ENCODE measurements at regions not wholly inside any gene's neighbourhood (a gene's known extent, or its start where the extent isn't known, plus 50 kb on each side); places are given as distances from the start of the nearest gene placed in this dataset.

GRCh38 chr2:33946193-33946592 lies 347.1 kb upstream of the FAM98A start:
- DNase-seq (ENCODE audit: low spot score), result no peak
- ATAC-seq (ENCODE audit: insufficient number of reproducible peaks, low FRiP score, low read depth), result no peak

GRCh38 chr2:33933203-33933602 lies 334.1 kb upstream of the FAM98A start:
- DNase-seq (ENCODE audit: low spot score) (no peak), ATAC-seq (ENCODE audit: insufficient number of reproducible peaks, low FRiP score, low read depth) (no peak)
- no peaks in the 10 kb centered on the region for H3K36me3 ChIP-seq
- no peaks in the 10 kb centered on the region for H3K4me1 ChIP-seq (ENCODE audit: control insufficient read depth in 1 of 2, low read depth in 2 of 2)
- no peak overlapping the region for H3K4me3 ChIP-seq
- no peak for TF ChIP-seq CTCF (IDR thresholded peaks at IDR 0.05)
- H3K27ac ChIP-seq, result no peak overlapping the region
- H3K9me3 ChIP-seq, result no peaks in the 10 kb centered on the region
- no peaks in the 10 kb centered on the region for H3K27me3 ChIP-seq (replicated peaks; ENCODE audit: insufficient read depth)

More at GRCh38 chr2:33946193-33946592, 347.1 kb upstream of the FAM98A start:
- H3K27ac ChIP-seq, result no peak overlapping the region
- H3K4me1 ChIP-seq (ENCODE audit: control insufficient read depth in 1 of 2, low read depth in 2 of 2), result no peaks in the 10 kb centered on the region
- no peak for TF ChIP-seq CTCF (IDR thresholded peaks at IDR 0.05)
- H3K36me3 ChIP-seq, result no peaks in the 10 kb centered on the region
- no peaks in the 10 kb centered on the region for H3K9me3 ChIP-seq
- no peaks in the 10 kb centered on the region for H3K27me3 ChIP-seq (replicated peaks; ENCODE audit: insufficient read depth)
- no peak overlapping the region for H3K4me3 ChIP-seq

GRCh38 chr2:33931164-33931563 lies 332.1 kb upstream of the FAM98A start:
- TF ChIP-seq CTCF (IDR thresholded peaks at IDR 0.05), result no peak
- no peak overlapping the region for H3K4me3 ChIP-seq
- H3K36me3 ChIP-seq, result no peaks in the 10 kb centered on the region
- H3K27me3 ChIP-seq (replicated peaks; ENCODE audit: insufficient read depth), result no peaks in the 10 kb centered on the region
- DNase-seq (ENCODE audit: low spot score), result no peak
- ATAC-seq (ENCODE audit: insufficient number of reproducible peaks, low FRiP score, low read depth), result no peak
- H3K27ac ChIP-seq, result no peak overlapping the region
- no peaks in the 10 kb centered on the region for H3K9me3 ChIP-seq
- no peaks in the 10 kb centered on the region for H3K4me1 ChIP-seq (ENCODE audit: control insufficient read depth in 1 of 2, low read depth in 2 of 2)

GRCh38 chr2:33929467-33929866 lies 330.4 kb upstream of the FAM98A start:
- ATAC-seq (ENCODE audit: insufficient number of reproducible peaks, low FRiP score, low read depth), result no peak
- H3K27me3 ChIP-seq (replicated peaks; ENCODE audit: insufficient read depth), result no peaks in the 10 kb centered on the region
- no peak overlapping the region for H3K27ac ChIP-seq
- TF ChIP-seq CTCF (IDR thresholded peaks at IDR 0.05), result no peak
- no peaks in the 10 kb centered on the region for H3K36me3 ChIP-seq
- H3K4me3 ChIP-seq, result no peak overlapping the region
- no peaks in the 10 kb centered on the region for H3K9me3 ChIP-seq
- no peaks in the 10 kb centered on the region for H3K4me1 ChIP-seq (ENCODE audit: control insufficient read depth in 1 of 2, low read depth in 2 of 2)
- no peak for DNase-seq (ENCODE audit: low spot score)

- no peak for DNase-seq (ENCODE audit: low spot score)
- no peaks in the 10 kb centered on the region for H3K36me3 ChIP-seq
- H3K4me1 ChIP-seq (ENCODE audit: control insufficient read depth in 1 of 2, low read depth in 2 of 2), result no peaks in the 10 kb centered on the region
- no peak overlapping the region for H3K27ac ChIP-seq
- H3K27me3 ChIP-seq (replicated peaks; ENCODE audit: insufficient read depth), result no peaks in the 10 kb centered on the region
- H3K4me3 ChIP-seq, result no peak overlapping the region
- ATAC-seq (ENCODE audit: insufficient number of reproducible peaks, low FRiP score, low read depth), result no peak
- H3K9me3 ChIP-seq, result no peaks in the 10 kb centered on the region
- no peak for TF ChIP-seq CTCF (IDR thresholded peaks at IDR 0.05)
Observed at GRCh38 chr2:33927756-33928155, 328.7 kb upstream of the FAM98A start.
